ENCODE measurements at regions not wholly inside any gene's neighbourhood (a gene's known extent, or its start where the extent isn't known, plus 50 kb on each side); places are given as distances from the start of the nearest gene placed in this dataset.

- no peak for DNase-seq
- Histone ChIP-seq H3K36me3 (ENCODE audit: insufficient read depth, low read length) (no peaks in the 10 kb centered on the region), H3K4me3 (ENCODE audit: low read length in 2 of 2) (no peak overlapping the region), H3K4me1 (ENCODE audit: insufficient read depth, low read length) (no peaks in the 10 kb centered on the region), H3K27ac (ENCODE audit: low read depth, low read length) (no peak overlapping the region), H3K27me3 (ENCODE audit: insufficient read depth, low read length) (no peaks in the 10 kb centered on the region), H3K9me3 (ENCODE audit: control insufficient read depth in 1 of 2, low read length in 2 of 2) (no peaks in the 10 kb centered on the region)
- intact Hi-C loops (cut with micrococcal nuclease): no loop called here
- POLR2A ChIA-PET (ENCODE audit: partially characterized antibody): no interaction called here
- Mint-ChIP-seq H3K9me3 (peaks cover 0 to 14% (median 6%) of the 10 kb centered on the region in 8 donors), H3K27ac (no peak overlapping the region), H3K27me3 (peaks cover 0 to 4% of the 10 kb centered on the region in 2 donors), H3K36me3 (no peaks in the 10 kb centered on the region), H3K4me3 (no peak overlapping the region), H3K4me1 (no peaks in the 10 kb centered on the region)
- CTCF ChIA-PET (ENCODE audit: partially characterized antibody): no interaction called here
These were observed 110.9 kb downstream of the MACIR start for GRCh38 chr5:103369125-103370120.

GRCh38 chr5:103367702-103368101, 109.1 kb downstream of the MACIR start:
- Histone ChIP-seq H3K27me3 (ENCODE audit: insufficient read depth, low read length) (no peaks in the 10 kb centered on the region), H3K27ac (ENCODE audit: low read depth, low read length) (no peak overlapping the region), H3K36me3 (ENCODE audit: insufficient read depth, low read length) (no peaks in the 10 kb centered on the region), H3K4me3 (ENCODE audit: low read length in 2 of 2) (no peak overlapping the region), H3K9me3 (ENCODE audit: control insufficient read depth in 1 of 2, low read length in 2 of 2) (no peaks in the 10 kb centered on the region), H3K4me1 (ENCODE audit: insufficient read depth, low read length) (no peaks in the 10 kb centered on the region)
- peaks cover 0 to 2% of the 10 kb centered on the region in 2 donors for H3K27me3 Mint-ChIP-seq
- peaks cover 0 to 14% (median 6%) of the 10 kb centered on the region in 8 donors for H3K9me3 Mint-ChIP-seq
- no peak overlapping the region for H3K27ac Mint-ChIP-seq
- POLR2A ChIA-PET (ENCODE audit: partially characterized antibody): no interaction called here
- H3K4me1 Mint-ChIP-seq: no peaks in the 10 kb centered on the region
- no peak overlapping the region for H3K4me3 Mint-ChIP-seq
- intact Hi-C loops (cut with micrococcal nuclease): no loop called here
- DNase-seq: no peak
- H3K36me3 Mint-ChIP-seq: no peaks in the 10 kb centered on the region
- CTCF ChIA-PET (ENCODE audit: partially characterized antibody): interaction anchor here (1.0 kb wide), 1 partner anchor 9 kb away, joined by 3 read pairs; no protein-coding TSS in a partner anchor

- Histone ChIP-seq H3K9me3 (ENCODE audit: control insufficient read depth in 1 of 2, low read length in 2 of 2) (no peaks in the 10 kb centered on the region), H3K4me3 (ENCODE audit: low read length in 2 of 2) (no peak overlapping the region), H3K36me3 (ENCODE audit: insufficient read depth, low read length) (no peaks in the 10 kb centered on the region), H3K27ac (ENCODE audit: low read depth, low read length) (no peak overlapping the region), H3K4me1 (ENCODE audit: insufficient read depth, low read length) (no peaks in the 10 kb centered on the region), H3K27me3 (ENCODE audit: insufficient read depth, low read length) (no peaks in the 10 kb centered on the region)
- DNase-seq: no peak
- Mint-ChIP-seq H3K4me1 (no peaks in the 10 kb centered on the region), H3K36me3 (no peaks in the 10 kb centered on the region), H3K4me3 (no peak overlapping the region), H3K9me3 (peaks cover 0 to 14% (median 6%) of the 10 kb centered on the region in 8 donors), H3K27me3 (no peaks in the 10 kb centered on the region), H3K27ac (no peak overlapping the region)
- ChIA-PET CTCF (ENCODE audit: partially characterized antibody) (interaction anchor here (1.0 kb wide), 1 partner anchor 8 kb away, joined by 3 read pairs; no protein-coding TSS in a partner anchor), POLR2A (ENCODE audit: partially characterized antibody) (no interaction called here)
- intact Hi-C loops (cut with micrococcal nuclease): no loop called here
These were observed 108.5 kb downstream of the MACIR start for GRCh38 chr5:103366918-103367549.

DNA sequence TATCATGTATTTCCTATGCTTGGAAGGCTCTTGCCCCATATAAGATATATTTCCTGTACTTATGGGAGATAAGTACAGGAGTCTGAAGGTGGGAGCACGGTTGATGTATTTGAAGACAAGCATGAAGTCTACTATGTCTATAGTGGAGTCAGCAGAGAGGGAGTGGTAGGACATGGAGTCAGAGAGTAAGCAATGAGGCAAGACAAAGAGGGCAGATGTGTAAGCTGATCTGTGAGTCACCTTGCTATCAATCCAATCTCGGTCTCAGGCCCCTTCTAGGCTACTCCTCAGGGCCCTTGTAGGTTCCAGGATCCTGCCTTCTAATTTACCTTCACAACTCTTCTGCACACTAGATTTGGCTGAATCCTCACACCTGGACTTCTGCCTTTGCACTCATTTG, 105.5 kb downstream of the MACIR start:
- Mint-ChIP-seq H3K36me3 (no peaks in the 10 kb centered on the region), H3K4me1 (no peaks in the 10 kb centered on the region), H3K27ac (no peak overlapping the region), H3K9me3 (peaks cover 0 to 14% (median 6%) of the 10 kb centered on the region in 8 donors), H3K4me3 (no peak overlapping the region), H3K27me3 (no peaks in the 10 kb centered on the region)
- ChIA-PET POLR2A (ENCODE audit: partially characterized antibody) (no interaction called here), CTCF (ENCODE audit: partially characterized antibody) (no interaction called here)
- no peak overlapping the region for H3K27ac ChIP-seq (ENCODE audit: low read depth, low read length)
- intact Hi-C loops (cut with micrococcal nuclease): no loop called here
- H3K9me3 ChIP-seq (ENCODE audit: control insufficient read depth in 1 of 2, low read length in 2 of 2): no peaks in the 10 kb centered on the region
- no peaks in the 10 kb centered on the region for H3K36me3 ChIP-seq (ENCODE audit: insufficient read depth, low read length)
- H3K4me1 ChIP-seq (ENCODE audit: insufficient read depth, low read length): no peaks in the 10 kb centered on the region
- H3K27me3 ChIP-seq (ENCODE audit: insufficient read depth, low read length): no peaks in the 10 kb centered on the region
- no peak overlapping the region for H3K4me3 ChIP-seq (ENCODE audit: low read length in 2 of 2)
- DNase-seq: no peak

DNA sequence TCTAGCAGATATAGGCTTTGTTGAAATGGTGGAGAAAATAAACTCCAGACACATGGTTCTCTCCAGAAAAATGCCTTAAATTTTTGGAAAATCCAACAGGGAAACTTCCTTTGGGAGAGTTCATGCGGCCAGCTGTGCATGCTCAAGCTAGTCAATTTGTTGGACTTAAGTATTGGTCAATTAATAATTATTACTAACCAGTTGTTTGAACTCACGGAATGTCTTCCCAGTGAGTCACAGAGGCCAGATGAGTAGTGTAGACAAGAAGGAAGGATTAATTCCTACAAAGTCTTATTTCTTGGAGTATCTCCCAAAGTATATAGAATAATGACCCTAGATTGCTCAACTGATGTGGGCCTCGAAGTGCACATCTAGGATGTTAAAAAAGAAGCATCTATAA, 103.6 kb downstream of the MACIR start:
- CTCF ChIA-PET (ENCODE audit: partially characterized antibody): no interaction called here
- H3K4me1 ChIP-seq (ENCODE audit: insufficient read depth, low read length): no peaks in the 10 kb centered on the region
- POLR2A ChIA-PET (ENCODE audit: partially characterized antibody): no interaction called here

DNA sequence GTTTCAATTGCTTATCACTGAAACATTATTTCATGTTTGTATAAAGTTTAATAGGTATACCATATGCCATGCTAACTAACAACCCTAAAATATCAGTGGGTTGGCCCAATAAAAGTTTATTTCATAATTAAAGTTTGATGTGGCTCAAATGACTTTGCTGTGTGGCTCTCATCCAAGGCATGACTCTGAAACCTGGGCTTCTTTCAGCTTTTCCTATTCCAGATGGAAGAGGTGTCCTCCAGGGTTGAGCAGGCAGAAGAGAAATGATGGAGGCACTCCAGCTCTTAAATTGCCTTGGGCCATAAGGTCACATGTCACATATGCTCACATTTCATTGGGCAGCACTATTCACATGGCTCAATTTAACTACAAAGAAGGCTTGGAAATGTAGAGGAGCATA, 101.9 kb downstream of the MACIR start:
- Mint-ChIP-seq H3K4me1 (no peaks in the 10 kb centered on the region), H3K27me3 (no peaks in the 10 kb centered on the region), H3K9me3 (peaks cover 0 to 3% (median 0%) of the 10 kb centered on the region in 8 donors), H3K27ac (no peak overlapping the region), H3K4me3 (no peak overlapping the region), H3K36me3 (no peaks in the 10 kb centered on the region)
- no peak for DNase-seq
- Histone ChIP-seq H3K36me3 (ENCODE audit: insufficient read depth, low read length) (no peaks in the 10 kb centered on the region), H3K27ac (ENCODE audit: low read depth, low read length) (no peak overlapping the region), H3K9me3 (ENCODE audit: control insufficient read depth in 1 of 2, low read length in 2 of 2) (no peaks in the 10 kb centered on the region), H3K27me3 (ENCODE audit: insufficient read depth, low read length) (no peaks in the 10 kb centered on the region), H3K4me3 (ENCODE audit: low read length in 2 of 2) (no peak overlapping the region), H3K4me1 (ENCODE audit: insufficient read depth, low read length) (no peaks in the 10 kb centered on the region)
- POLR2A ChIA-PET (ENCODE audit: partially characterized antibody): no interaction called here
- CTCF ChIA-PET (ENCODE audit: partially characterized antibody): no interaction called here
- intact Hi-C loops (cut with micrococcal nuclease): no loop called here

More for the DNA sequence above, 103.6 kb downstream of the MACIR start:
- Mint-ChIP-seq H3K27me3 (no peaks in the 10 kb centered on the region), H3K36me3 (no peaks in the 10 kb centered on the region), H3K27ac (no peak overlapping the region), H3K4me3 (no peak overlapping the region), H3K4me1 (no peaks in the 10 kb centered on the region), H3K9me3 (peaks cover 0 to 3% (median 0%) of the 10 kb centered on the region in 8 donors)
- H3K27me3 ChIP-seq (ENCODE audit: insufficient read depth, low read length): no peaks in the 10 kb centered on the region
- H3K4me3 ChIP-seq (ENCODE audit: low read length in 2 of 2): no peak overlapping the region
- H3K9me3 ChIP-seq (ENCODE audit: control insufficient read depth in 1 of 2, low read length in 2 of 2): no peaks in the 10 kb centered on the region
- no peak overlapping the region for H3K27ac ChIP-seq (ENCODE audit: low read depth, low read length)
- intact Hi-C loops (cut with micrococcal nuclease): no loop called here
- H3K36me3 ChIP-seq (ENCODE audit: insufficient read depth, low read length): no peaks in the 10 kb centered on the region
- no peak for DNase-seq

DNA sequence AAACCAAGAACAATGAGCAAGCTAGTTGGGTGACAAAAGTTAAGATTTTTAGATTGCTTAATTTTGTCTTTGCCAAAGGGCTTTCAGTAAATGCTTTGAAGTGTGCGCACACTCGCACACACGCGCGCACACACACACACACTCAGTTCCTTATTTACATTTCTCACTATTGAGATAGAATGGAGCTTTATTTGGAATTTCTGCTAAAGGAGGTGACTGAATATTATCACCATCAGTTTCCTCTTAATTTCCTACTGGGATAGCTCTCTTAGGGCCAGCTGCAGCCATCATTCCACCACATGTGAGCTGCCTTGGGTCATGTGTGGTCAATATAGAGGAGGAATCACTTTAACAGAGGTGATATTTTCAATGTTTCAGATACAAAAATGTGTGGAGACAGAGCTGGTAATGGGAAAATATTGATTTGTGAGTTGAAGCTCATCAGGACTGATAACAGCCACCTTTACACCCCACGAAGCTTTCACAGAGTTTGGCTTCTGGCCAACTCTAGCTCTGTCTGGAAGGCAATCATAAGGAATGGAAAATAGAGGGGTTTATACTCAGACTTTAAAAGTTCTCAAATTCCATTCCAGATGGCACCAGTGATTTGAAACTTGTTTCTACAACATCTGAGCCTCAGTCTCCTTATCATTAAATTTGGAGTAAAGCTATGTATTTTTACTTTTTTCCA, 99.9 kb downstream of the MACIR start:
- Mint-ChIP-seq H3K36me3 (no peaks in the 10 kb centered on the region), H3K27ac (no peak overlapping the region), H3K9me3 (peaks cover 0 to 3% (median 0%) of the 10 kb centered on the region in 8 donors), H3K4me3 (no peak overlapping the region), H3K27me3 (peaks cover 2% of the 10 kb centered on the region in 2 donors), H3K4me1 (no peaks in the 10 kb centered on the region)
- ChIA-PET CTCF (ENCODE audit: partially characterized antibody) (interaction anchor here (1.1 kb wide), 1 partner anchor 9 kb away, joined by 3 read pairs; no protein-coding TSS in a partner anchor), POLR2A (ENCODE audit: partially characterized antibody) (no interaction called here)
- no peaks in the 10 kb centered on the region for H3K9me3 ChIP-seq (ENCODE audit: control insufficient read depth in 1 of 2, low read length in 2 of 2)
- no peaks in the 10 kb centered on the region for H3K36me3 ChIP-seq (ENCODE audit: insufficient read depth, low read length)
- DNase-seq: no peak
- H3K4me3 ChIP-seq (ENCODE audit: low read length in 2 of 2): no peak overlapping the region
- no peaks in the 10 kb centered on the region for H3K4me1 ChIP-seq (ENCODE audit: insufficient read depth, low read length)
- intact Hi-C loops (cut with micrococcal nuclease): no loop called here
- no peak overlapping the region for H3K27ac ChIP-seq (ENCODE audit: low read depth, low read length)
- H3K27me3 ChIP-seq (ENCODE audit: insufficient read depth, low read length): no peaks in the 10 kb centered on the region

Data from CD4-positive, alpha-beta memory T cell (primary cell).